ENCODE measurements at regions not wholly inside any gene's neighbourhood (a gene's known extent, or its start where the extent isn't known, plus 50 kb on each side); places are given as distances from the start of the nearest gene placed in this dataset.
A peak's percentile ranks its signal among the peaks of the same experiment; 100 is the strongest.

GRCh38 chr13:107271227-107271626 lies 703.3 kb upstream of the ARGLU1 start:
- TF ChIP-seq, protein P1, sequence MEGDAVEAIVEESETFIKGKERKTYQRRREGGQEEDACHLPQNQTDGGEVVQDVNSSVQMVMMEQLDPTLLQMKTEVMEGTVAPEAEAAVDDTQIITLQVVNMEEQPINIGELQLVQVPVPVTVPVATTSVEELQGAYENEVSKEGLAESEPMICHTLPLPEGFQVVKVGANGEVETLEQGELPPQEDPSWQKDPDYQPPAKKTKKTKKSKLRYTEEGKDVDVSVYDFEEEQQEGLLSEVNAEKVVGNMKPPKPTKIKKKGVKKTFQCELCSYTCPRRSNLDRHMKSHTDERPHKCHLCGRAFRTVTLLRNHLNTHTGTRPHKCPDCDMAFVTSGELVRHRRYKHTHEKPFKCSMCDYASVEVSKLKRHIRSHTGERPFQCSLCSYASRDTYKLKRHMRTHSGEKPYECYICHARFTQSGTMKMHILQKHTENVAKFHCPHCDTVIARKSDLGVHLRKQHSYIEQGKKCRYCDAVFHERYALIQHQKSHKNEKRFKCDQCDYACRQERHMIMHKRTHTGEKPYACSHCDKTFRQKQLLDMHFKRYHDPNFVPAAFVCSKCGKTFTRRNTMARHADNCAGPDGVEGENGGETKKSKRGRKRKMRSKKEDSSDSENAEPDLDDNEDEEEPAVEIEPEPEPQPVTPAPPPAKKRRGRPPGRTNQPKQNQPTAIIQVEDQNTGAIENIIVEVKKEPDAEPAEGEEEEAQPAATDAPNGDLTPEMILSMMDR (conservative IDR thresholded peaks at IDR 0.05): no peak

DNA sequence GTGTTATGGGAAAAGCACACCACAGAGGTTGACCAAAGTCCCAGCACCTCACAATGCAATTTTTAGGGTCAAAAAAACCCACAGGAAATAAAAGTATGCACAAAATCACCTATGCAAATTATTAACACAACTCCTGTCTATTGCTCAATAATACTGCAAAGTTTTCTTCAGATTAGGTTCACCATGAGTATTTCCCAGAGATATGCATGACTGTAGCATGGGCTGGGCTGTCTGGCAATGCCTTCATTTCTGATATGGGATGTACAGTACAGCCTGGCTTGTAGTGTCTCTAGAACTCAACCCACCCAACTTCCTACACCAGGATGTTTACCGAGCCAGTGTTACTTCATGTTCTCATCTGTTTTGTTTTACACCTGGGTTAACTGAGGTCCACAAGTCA lies 698.7 kb upstream of the ARGLU1 start:
- TF ChIP-seq, protein P1 (conservative IDR thresholded peaks at IDR 0.05): no peak
- no peak overlapping the region for H3K27ac ChIP-seq

More at GRCh38 chr13:107271227-107271626, 703.3 kb upstream of the ARGLU1 start:
- H3K27ac ChIP-seq: no peak overlapping the region

DNA sequence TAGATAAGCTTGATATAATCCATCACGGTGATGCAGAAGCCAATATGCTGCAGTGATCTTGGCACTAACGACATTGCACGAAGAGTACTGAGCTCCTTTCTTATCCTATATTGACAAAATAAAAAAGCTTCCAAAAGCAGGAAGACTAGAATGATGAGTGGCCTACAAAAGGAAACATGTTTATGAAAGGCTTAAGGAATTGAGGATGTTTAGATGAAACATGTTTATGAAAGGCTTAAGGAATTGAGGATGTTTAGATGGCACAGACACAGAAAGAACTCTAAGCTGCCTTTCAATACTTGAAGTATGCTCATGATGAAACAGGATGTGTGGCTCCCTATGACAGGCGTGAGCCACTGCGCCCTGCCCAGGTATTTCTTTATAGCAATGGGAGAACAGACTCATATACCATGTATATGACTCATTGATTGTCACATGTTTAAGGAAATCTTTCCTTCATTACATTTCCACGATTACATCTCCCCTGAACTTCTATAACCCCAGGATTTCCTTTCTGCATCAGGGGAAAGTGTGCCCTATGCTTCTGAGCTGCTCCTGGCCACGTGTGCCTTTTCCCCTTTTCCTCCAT lies 690.8 kb upstream of the ARGLU1 start:
- TF ChIP-seq, protein P1 (conservative IDR thresholded peaks at IDR 0.05): no peak
- H3K27ac ChIP-seq: peak overlapping the region; percentile 64

GRCh38 chr13:107254392-107254791 lies 686.5 kb upstream of the ARGLU1 start:
- no peak overlapping the region for H3K27ac ChIP-seq
- TF ChIP-seq, protein P1 (conservative IDR thresholded peaks at IDR 0.05): no peak

- no peak overlapping the region for H3K27ac ChIP-seq
- TF ChIP-seq, protein P1 (conservative IDR thresholded peaks at IDR 0.05): no peak
These were observed 684.5 kb upstream of the ARGLU1 start for GRCh38 chr13:107252428-107252827.

- H3K27ac ChIP-seq: no peak overlapping the region
- TF ChIP-seq, protein P1 (conservative IDR thresholded peaks at IDR 0.05): no peak
These were observed 684.1 kb upstream of the ARGLU1 start for GRCh38 chr13:107252021-107252420.

GRCh38 chr13:107251341-107251740 lies 683.4 kb upstream of the ARGLU1 start:
- TF ChIP-seq, protein P1 (conservative IDR thresholded peaks at IDR 0.05): no peak
- H3K27ac ChIP-seq: no peak overlapping the region

Data from VCaP (cell line).